ENCODE measurements at regions not wholly inside any gene's neighbourhood (a gene's known extent, or its start where the extent isn't known, plus 50 kb on each side); places are given as distances from the start of the nearest gene placed in this dataset.

GRCh38 chr5:42317575-42317974 lies 105.7 kb upstream of the GHR start:
- no peak for TF ChIP-seq CTCF (conservative IDR thresholded peaks at IDR 0.05; ENCODE audit: low read depth, low read length)
- TF ChIP-seq EZH2 (IDR thresholded peaks at IDR 0.05; ENCODE audit: low read length, unreplicated experiment): no peak
- TF ChIP-seq EZH2phosphoT487 (IDR thresholded peaks at IDR 0.05; ENCODE audit: borderline replicate concordance, low read length): no peak
